Osteocyte (in vitro differentiated cells): ENCODE measurements at regions not wholly inside any gene's neighbourhood (a gene's known extent, or its start where the extent isn't known, plus 50 kb on each side); places are given as distances from the start of the nearest gene placed in this dataset.
A peak's percentile ranks its signal among the peaks of the same experiment; 100 is the strongest.

Experiments
- DNase-seq: peaks from one replicate; pipeline ENCODE4 v3.0.0; 2021; ENCODE audit warnings: mixed read lengths; ENCODE audit not compliant: unreplicated experiment; ENCODE audit errors: extremely low spot score
- H3K27ac Mint-ChIP-seq: one replicate; pipeline ENCODE4 v1.8.0; 2021; ENCODE audit warnings: mild to moderate bottlenecking, mixed read lengths; ENCODE audit not compliant: unreplicated experiment
- H3K27me3 Mint-ChIP-seq: one replicate; pipeline ENCODE4 v1.8.0; 2021; ENCODE audit warnings: mixed read lengths; ENCODE audit not compliant: unreplicated experiment
- H3K36me3 Mint-ChIP-seq: one replicate; pipeline ENCODE4 v1.8.0; 2021; ENCODE audit warnings: mixed read lengths; ENCODE audit not compliant: unreplicated experiment
- H3K4me1 Mint-ChIP-seq: one replicate; pipeline ENCODE4 v1.8.0; 2021; ENCODE audit warnings: mixed read lengths; ENCODE audit not compliant: unreplicated experiment
- H3K4me3 Mint-ChIP-seq: one replicate; pipeline ENCODE4 v1.8.0; 2021; ENCODE audit warnings: mild to moderate bottlenecking, moderate library complexity, mixed read lengths; ENCODE audit not compliant: unreplicated experiment
- H3K9me3 Mint-ChIP-seq: one replicate; pipeline ENCODE4 v1.8.0; 2021; ENCODE audit warnings: mixed read lengths; ENCODE audit not compliant: unreplicated experiment
- TF ChIP-seq, protein P1 (sequence below): fragments of 200-600 bp; sonication (generic); IDR thresholded peaks from 2 replicates; pipeline ENCODE4 v1.5.0; 2021; ENCODE audit warnings: antibody characterized with exemption, mild to moderate bottlenecking, moderate library complexity

DNA sequence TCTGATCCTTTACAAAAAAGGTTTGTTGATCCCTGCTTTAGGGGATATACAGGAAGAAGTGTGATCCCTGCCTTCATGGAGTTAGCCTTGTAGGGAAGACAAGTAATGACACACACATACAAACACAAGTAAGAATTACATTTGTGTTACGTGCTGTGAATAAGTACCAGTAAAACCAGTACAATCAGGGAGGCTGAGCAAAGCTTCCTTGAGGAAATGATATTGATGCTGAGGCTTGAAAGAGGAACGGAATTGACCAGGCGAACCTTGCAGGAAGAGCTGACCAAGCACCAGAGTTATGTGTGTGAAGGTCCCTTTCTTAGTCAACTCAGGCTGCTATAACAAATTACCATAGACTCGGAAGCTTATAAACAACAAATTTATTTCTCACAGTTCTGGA is 83.6 kb upstream of the CACUL1 start:
- H3K27me3 Mint-ChIP-seq: no peaks in the 10 kb centered on the region
- no peaks in the 10 kb centered on the region for H3K4me1 Mint-ChIP-seq
- TF ChIP-seq, protein P1, sequence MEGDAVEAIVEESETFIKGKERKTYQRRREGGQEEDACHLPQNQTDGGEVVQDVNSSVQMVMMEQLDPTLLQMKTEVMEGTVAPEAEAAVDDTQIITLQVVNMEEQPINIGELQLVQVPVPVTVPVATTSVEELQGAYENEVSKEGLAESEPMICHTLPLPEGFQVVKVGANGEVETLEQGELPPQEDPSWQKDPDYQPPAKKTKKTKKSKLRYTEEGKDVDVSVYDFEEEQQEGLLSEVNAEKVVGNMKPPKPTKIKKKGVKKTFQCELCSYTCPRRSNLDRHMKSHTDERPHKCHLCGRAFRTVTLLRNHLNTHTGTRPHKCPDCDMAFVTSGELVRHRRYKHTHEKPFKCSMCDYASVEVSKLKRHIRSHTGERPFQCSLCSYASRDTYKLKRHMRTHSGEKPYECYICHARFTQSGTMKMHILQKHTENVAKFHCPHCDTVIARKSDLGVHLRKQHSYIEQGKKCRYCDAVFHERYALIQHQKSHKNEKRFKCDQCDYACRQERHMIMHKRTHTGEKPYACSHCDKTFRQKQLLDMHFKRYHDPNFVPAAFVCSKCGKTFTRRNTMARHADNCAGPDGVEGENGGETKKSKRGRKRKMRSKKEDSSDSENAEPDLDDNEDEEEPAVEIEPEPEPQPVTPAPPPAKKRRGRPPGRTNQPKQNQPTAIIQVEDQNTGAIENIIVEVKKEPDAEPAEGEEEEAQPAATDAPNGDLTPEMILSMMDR: no peak
- DNase-seq: no peak
- no peak overlapping the region for H3K4me3 Mint-ChIP-seq
- H3K9me3 Mint-ChIP-seq: no peaks in the 10 kb centered on the region
- H3K27ac Mint-ChIP-seq: no peak overlapping the region
- H3K36me3 Mint-ChIP-seq: no peaks in the 10 kb centered on the region

DNA sequence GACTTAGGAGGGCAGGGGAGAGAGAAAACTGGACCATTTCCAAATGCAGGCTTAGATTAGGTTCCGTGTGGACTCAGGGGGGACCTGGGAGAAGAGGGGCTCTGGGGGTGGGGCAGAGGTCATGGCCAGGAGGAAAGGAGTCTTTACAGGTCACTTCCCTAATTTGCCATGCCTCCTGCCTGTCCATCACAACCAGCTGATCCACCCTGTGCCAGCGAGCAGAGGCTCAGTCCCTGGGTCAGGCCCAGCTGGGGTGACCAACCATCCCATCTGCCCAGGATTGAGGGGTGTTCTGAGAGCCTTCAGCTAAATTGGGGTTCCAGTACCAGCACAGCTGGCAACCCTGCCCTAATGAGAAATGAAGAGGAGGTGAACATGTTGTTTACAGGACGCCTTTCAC is 84.6 kb upstream of the CACUL1 start:
- H3K4me1 Mint-ChIP-seq: no peaks in the 10 kb centered on the region

DNA sequence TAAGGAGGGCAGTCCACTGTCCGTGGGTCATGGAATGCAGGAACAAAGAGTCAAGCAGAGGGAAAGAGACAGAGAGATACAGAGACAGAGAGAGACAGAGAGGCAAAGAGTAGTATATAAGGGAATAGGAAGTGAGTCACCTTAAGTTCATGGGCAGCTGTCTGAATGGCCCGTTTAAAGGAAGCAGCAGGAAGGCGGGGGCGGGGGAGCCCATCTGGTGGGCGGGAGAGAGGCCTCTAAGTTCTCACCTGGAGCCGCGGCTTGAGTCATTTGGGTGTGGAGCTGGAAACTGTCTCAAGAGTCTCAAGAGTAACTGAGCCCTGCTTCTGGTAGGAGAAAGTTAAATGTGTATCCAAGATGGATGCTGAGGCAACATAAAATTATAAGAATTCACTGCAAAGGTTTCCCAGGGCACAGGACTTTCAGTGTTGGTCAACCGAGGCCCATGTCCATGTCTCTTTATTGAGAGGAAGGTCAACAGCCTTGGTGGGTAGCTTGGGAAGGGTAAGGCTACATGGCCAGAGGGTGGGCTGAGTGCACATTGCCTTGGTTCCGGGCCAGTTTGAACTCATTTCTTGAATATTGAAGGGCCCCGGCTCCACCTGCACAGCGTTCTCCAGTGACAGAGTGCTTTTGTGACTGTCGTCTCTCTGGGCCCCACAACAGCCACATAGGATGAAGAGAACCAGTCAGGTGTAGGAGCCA is 85.5 kb upstream of the CACUL1 start:
- no peak overlapping the region for H3K27ac Mint-ChIP-seq
- H3K4me3 Mint-ChIP-seq: no peak overlapping the region
- peaks cover 6% of the 10 kb centered on the region for H3K27me3 Mint-ChIP-seq
- H3K9me3 Mint-ChIP-seq: no peaks in the 10 kb centered on the region
- TF ChIP-seq, protein P1: no peak
- H3K4me1 Mint-ChIP-seq: no peaks in the 10 kb centered on the region
- DNase-seq: peak; percentile 66
- H3K36me3 Mint-ChIP-seq: no peaks in the 10 kb centered on the region

More for the DNA sequence above, 84.6 kb upstream of the CACUL1 start:
- Mint-ChIP-seq H3K27me3 (no peaks in the 10 kb centered on the region), H3K27ac (no peak overlapping the region), H3K4me3 (no peak overlapping the region), H3K9me3 (no peaks in the 10 kb centered on the region), H3K36me3 (no peaks in the 10 kb centered on the region)
- DNase-seq: peak; percentile 65
- TF ChIP-seq, protein P1: no peak

DNA sequence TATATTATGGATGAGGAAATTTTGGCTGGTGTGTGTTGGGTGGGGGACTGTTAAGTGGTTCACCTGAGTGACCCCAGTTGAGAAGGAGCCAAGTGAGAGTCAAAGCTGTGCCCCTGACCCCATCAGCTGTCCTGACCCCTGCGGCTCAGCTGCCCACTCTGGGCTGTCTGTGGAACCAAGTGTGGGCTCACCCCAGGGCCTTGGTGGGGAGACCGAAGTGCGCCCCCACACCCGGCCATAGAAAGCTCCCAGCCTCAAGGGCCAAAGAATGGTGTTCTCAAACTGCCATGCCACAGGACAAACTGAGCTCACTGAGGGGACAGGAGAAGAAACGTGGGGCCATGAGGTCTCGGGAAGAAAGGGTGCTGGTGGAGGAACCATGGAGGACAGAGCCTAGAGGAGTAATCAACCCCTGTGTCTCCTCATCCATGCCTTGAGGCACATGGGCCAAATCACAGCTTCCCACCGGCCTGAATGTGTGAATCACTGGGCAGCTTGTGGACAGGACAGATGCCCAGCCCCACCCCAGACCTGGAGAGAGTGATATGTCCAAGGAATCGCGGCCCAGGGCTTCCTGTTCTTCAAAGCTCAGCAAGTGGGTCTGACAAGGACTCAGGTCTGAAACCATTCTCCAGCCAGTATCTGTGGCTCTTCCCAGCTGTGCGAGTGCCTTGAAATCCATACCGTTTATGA is 86.2 kb upstream of the CACUL1 start:
- Mint-ChIP-seq H3K4me3 (no peak overlapping the region), H3K27ac (no peak overlapping the region), H3K4me1 (no peaks in the 10 kb centered on the region), H3K27me3 (peaks cover 9% of the 10 kb centered on the region), H3K36me3 (no peaks in the 10 kb centered on the region), H3K9me3 (no peaks in the 10 kb centered on the region)
- TF ChIP-seq, protein P1: no peak
- DNase-seq: peak; percentile 81

DNA sequence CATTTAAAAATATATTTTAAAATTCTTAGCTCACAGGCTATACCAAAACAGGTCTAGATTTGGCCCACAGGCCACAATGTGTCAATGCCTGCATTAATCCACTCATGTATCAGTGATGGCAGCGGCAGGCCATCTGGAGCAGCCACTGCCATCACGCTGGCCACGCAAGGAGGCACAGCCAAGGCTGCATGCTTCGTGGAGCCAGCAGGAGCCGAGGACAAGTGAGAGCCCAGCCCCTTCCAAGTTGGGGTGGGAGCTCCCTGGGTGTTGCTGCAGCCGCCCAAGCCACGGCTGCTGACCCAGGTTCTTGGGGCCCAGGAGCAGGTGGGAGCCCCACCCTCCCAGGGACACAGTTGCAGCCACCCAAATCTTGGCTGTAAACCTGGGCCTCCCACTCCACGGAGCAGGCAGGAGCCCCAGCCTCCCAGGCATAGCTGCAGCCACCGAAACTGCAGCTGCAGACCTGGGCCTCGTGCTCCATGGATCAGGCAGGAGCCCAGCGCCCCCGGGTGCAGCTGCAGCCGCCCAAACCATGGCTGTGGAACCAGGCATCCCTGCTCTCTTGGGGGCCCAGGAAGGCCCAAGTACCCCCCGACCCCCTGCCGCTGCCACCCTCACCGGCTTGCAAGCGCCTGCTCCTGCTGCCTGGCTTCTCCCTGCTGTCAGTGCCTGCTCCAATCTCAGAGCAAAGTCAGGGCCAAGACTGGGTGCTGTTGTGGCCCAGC is 87.3 kb upstream of the CACUL1 start:
- no peak for DNase-seq
- H3K4me3 Mint-ChIP-seq: no peak overlapping the region
- H3K36me3 Mint-ChIP-seq: no peaks in the 10 kb centered on the region
- no peaks in the 10 kb centered on the region for H3K4me1 Mint-ChIP-seq
- TF ChIP-seq, protein P1: no peak
- H3K27me3 Mint-ChIP-seq: peaks cover 10% of the 10 kb centered on the region
- no peaks in the 10 kb centered on the region for H3K9me3 Mint-ChIP-seq
- H3K27ac Mint-ChIP-seq: no peak overlapping the region
